ENCODE measurements at regions not wholly inside any gene's neighbourhood (a gene's known extent, or its start where the extent isn't known, plus 50 kb on each side); places are given as distances from the start of the nearest gene placed in this dataset.
A peak's percentile ranks its signal among the peaks of the same experiment; 100 is the strongest.

- WGBS, 2 donors (ENCODE audit: low coverage in 1 of 2), result 74 to 79% methylated on average over 3 to 4 of the region's 4 CpGs
- DNase-seq, result no peak
- no peaks in the 10 kb centered on the region for H3K4me1 ChIP-seq
- H3K27ac ChIP-seq, result no peak overlapping the region
- H3K36me3 ChIP-seq, result no peaks in the 10 kb centered on the region
- in situ Hi-C loops (cut with MboI; ENCODE audit: low pct_ligation_motif_present in 1 of 4, low pct_unique_long_range_greater_than_20kb in 1 of 4, low sequenced_read_pairs in 3 of 4), result loop anchor here in 2 of 4 donors (25.0 kb wide), 3 partner anchors 1118 to 1418 kb away; partner anchors contain the start of gene TENT5A (in 1 of the 2)
- no peak for TF ChIP-seq EP300 (IDR thresholded peaks at IDR 0.05; ENCODE audit: low read depth)
- no peak for TF ChIP-seq POLR2AphosphoS5 (IDR thresholded peaks at IDR 0.05)
- TF ChIP-seq POLR2A (IDR thresholded peaks at IDR 0.05), result no peak
- no peak for TF ChIP-seq CTCF (IDR thresholded peaks at IDR 0.05)
- H3K9me3 ChIP-seq, result no peaks in the 10 kb centered on the region
- H3K27me3 ChIP-seq, result no peaks in the 10 kb centered on the region
- H3K4me3 ChIP-seq, result no peak overlapping the region
- intact Hi-C loops (cut with DNase I; ENCODE audit: low total_unique reads), result no loop called here
These were observed 512.5 kb downstream of the BCKDHB start for GRCh38 chr6:80618953-80619352.

- Histone ChIP-seq H3K27me3 (no peaks in the 10 kb centered on the region), H3K36me3 (no peaks in the 10 kb centered on the region), H3K4me1 (peaks cover 0 to 4% (median 0%) of the 10 kb centered on the region in 4 donors), H3K27ac (no peak overlapping the region), H3K4me3 (no peak overlapping the region), H3K9me3 (no peaks in the 10 kb centered on the region)
- no peak for TF ChIP-seq POLR2AphosphoS5 (IDR thresholded peaks at IDR 0.05)
- no peak for TF ChIP-seq POLR2A (IDR thresholded peaks at IDR 0.05)
- no peak for TF ChIP-seq CTCF (IDR thresholded peaks at IDR 0.05)
- TF ChIP-seq EP300 (IDR thresholded peaks at IDR 0.05; ENCODE audit: low read depth), result no peak
- DNase-seq, result no peak
- WGBS, 2 donors (ENCODE audit: low coverage in 1 of 2), result 73 to 77% methylated on average over 1 of the region's 1 CpG
- intact Hi-C loops (cut with DNase I; ENCODE audit: low total_unique reads) (no loop called here), in situ Hi-C loops (cut with MboI; ENCODE audit: low pct_ligation_motif_present in 1 of 4, low pct_unique_long_range_greater_than_20kb in 1 of 4, low sequenced_read_pairs in 3 of 4) (loop anchor here in 2 of 4 donors (25.0 kb wide), 3 partner anchors 1126 to 1426 kb away; partner anchors contain the start of gene TENT5A (in 1 of the 2))
These were observed 504.4 kb downstream of the BCKDHB start for GRCh38 chr6:80610846-80611245.

GRCh38 chr6:80608881-80609280, 502.4 kb downstream of the BCKDHB start:
- no peaks in the 10 kb centered on the region for H3K36me3 ChIP-seq
- H3K4me3 ChIP-seq, result no peak overlapping the region
- H3K4me1 ChIP-seq, result peaks cover 0 to 4% (median 0%) of the 10 kb centered on the region in 4 donors
- no peaks in the 10 kb centered on the region for H3K27me3 ChIP-seq
- in situ Hi-C loops (cut with MboI; ENCODE audit: low pct_ligation_motif_present in 1 of 4, low pct_unique_long_range_greater_than_20kb in 1 of 4, low sequenced_read_pairs in 3 of 4), result loop anchor here in 2 of 4 donors (25.0 kb wide), 3 partner anchors 1128 to 1428 kb away; partner anchors contain the start of gene TENT5A (in 1 of the 2)
- H3K27ac ChIP-seq, result no peak overlapping the region
- intact Hi-C loops (cut with DNase I; ENCODE audit: low total_unique reads), result loop anchor here (5.0 kb wide), 1 partner anchor 1143 kb away; the partner anchor contains the start of gene TENT5A
- no peak for TF ChIP-seq POLR2AphosphoS5 (IDR thresholded peaks at IDR 0.05)
- no peak for TF ChIP-seq POLR2A (IDR thresholded peaks at IDR 0.05)
- TF ChIP-seq CTCF (IDR thresholded peaks at IDR 0.05), result no peak
- no peak for TF ChIP-seq EP300 (IDR thresholded peaks at IDR 0.05; ENCODE audit: low read depth)
- no peak for DNase-seq
- no peaks in the 10 kb centered on the region for H3K9me3 ChIP-seq
- 84 to 86% methylated on average over 1 of the region's 1 CpG for WGBS, 2 donors (ENCODE audit: low coverage in 1 of 2)

GRCh38 chr6:80607811-80608391, 501.4 kb downstream of the BCKDHB start:
- peak overlapping the region in 1 of 4 donors; percentile 40 for H3K27ac ChIP-seq
- intact Hi-C loops (cut with DNase I; ENCODE audit: low total_unique reads) (loop anchor here (5.0 kb wide), 1 partner anchor 1144 kb away; the partner anchor contains the start of gene TENT5A), in situ Hi-C loops (cut with MboI; ENCODE audit: low pct_ligation_motif_present in 1 of 4, low pct_unique_long_range_greater_than_20kb in 1 of 4, low sequenced_read_pairs in 3 of 4) (loop anchor here in 2 of 4 donors (25.0 kb wide), 3 partner anchors 1129 to 1429 kb away; partner anchors contain the start of gene TENT5A (in 1 of the 2))

More at GRCh38 chr6:80607811-80608391, 501.4 kb downstream of the BCKDHB start:
- Histone ChIP-seq H3K9me3 (no peaks in the 10 kb centered on the region), H3K4me1 (peaks cover 0 to 4% (median 0%) of the 10 kb centered on the region in 4 donors), H3K36me3 (no peaks in the 10 kb centered on the region), H3K4me3 (no peak overlapping the region), H3K27me3 (no peaks in the 10 kb centered on the region)
- 70 to 86% methylated on average over 3 to 4 of the region's 4 CpGs for WGBS, 2 donors (ENCODE audit: low coverage in 1 of 2)
- no peak for DNase-seq
- TF ChIP-seq CTCF (IDR thresholded peaks at IDR 0.05) (no peak), POLR2AphosphoS5 (IDR thresholded peaks at IDR 0.05) (peak in 1 of 3 donors; percentile 26)

Measured in transverse colon (tissue), 4 donors.